GM18519 (cell line): ENCODE measurements at regions not wholly inside any gene's neighbourhood (a gene's known extent, or its start where the extent isn't known, plus 50 kb on each side); places are given as distances from the start of the nearest gene placed in this dataset.

Experiments
- ATAC-seq: cut with Tn5 transposase; IDR thresholded peaks from one replicate; pipeline ENCODE4 v1.9.1; 2021; ENCODE audit warnings: mild to moderate bottlenecking, moderate library complexity; ENCODE audit not compliant: unreplicated experiment, low FRiP score

- no peak for ATAC-seq
Observed at GRCh38 chr10:131681122-131681521, 219.7 kb upstream of the PPP2R2D start.

GRCh38 chr10:131681656-131682055 is 219.2 kb upstream of the PPP2R2D start:
- no peak for ATAC-seq

- no peak for ATAC-seq
Observed at GRCh38 chr10:131682271-131682962, 218.4 kb upstream of the PPP2R2D start.

- no peak for ATAC-seq
Observed at GRCh38 chr10:131683281-131683861, 217.4 kb upstream of the PPP2R2D start.

GRCh38 chr10:131683941-131684340 is 216.9 kb upstream of the PPP2R2D start:
- no peak for ATAC-seq

GRCh38 chr10:131685007-131685406 is 215.8 kb upstream of the PPP2R2D start:
- no peak for ATAC-seq

GRCh38 chr10:131685576-131685975 is 215.2 kb upstream of the PPP2R2D start:
- ATAC-seq: no peak

GRCh38 chr10:131686781-131687420 is 213.9 kb upstream of the PPP2R2D start:
- no peak for ATAC-seq

- ATAC-seq: no peak
Observed at GRCh38 chr10:131688304-131688703, 212.5 kb upstream of the PPP2R2D start.

GRCh38 chr10:131689016-131689415 is 211.8 kb upstream of the PPP2R2D start:
- ATAC-seq: no peak

- no peak for ATAC-seq
Observed at GRCh38 chr10:131689486-131689885, 211.3 kb upstream of the PPP2R2D start.

- no peak for ATAC-seq
Observed at GRCh38 chr10:131689954-131690757, 210.7 kb upstream of the PPP2R2D start.

GRCh38 chr10:131690805-131691239 is 210.0 kb upstream of the PPP2R2D start:
- no peak for ATAC-seq

GRCh38 chr10:131691481-131692090 is 209.2 kb upstream of the PPP2R2D start:
- ATAC-seq: no peak

- ATAC-seq: no peak
Observed at GRCh38 chr10:131692176-131692575, 208.6 kb upstream of the PPP2R2D start.

GRCh38 chr10:131692686-131693334 is 208.0 kb upstream of the PPP2R2D start:
- ATAC-seq: no peak

- ATAC-seq: no peak
Observed at GRCh38 chr10:131693766-131694165, 207.0 kb upstream of the PPP2R2D start.

- ATAC-seq: no peak
Observed at GRCh38 chr10:131694168-131694780, 206.5 kb upstream of the PPP2R2D start.

- ATAC-seq: no peak
Observed at GRCh38 chr10:131694781-131695495, 205.9 kb upstream of the PPP2R2D start.
